ENCODE measurements at regions not wholly inside any gene's neighbourhood (a gene's known extent, or its start where the extent isn't known, plus 50 kb on each side); places are given as distances from the start of the nearest gene placed in this dataset.
"Not testable (repeated sequence)": the region's sequence is repeated elsewhere in the genome, so short reads cannot be mapped to it uniquely, and the experiment has no call there.

- H3K4me2 ChIP-seq (ENCODE audit: control insufficient read depth, extremely low read depth, insufficient read depth, low read depth, low read length); H3K4me1 ChIP-seq (ENCODE audit: control insufficient read depth, extremely low read depth, insufficient read depth, low read length); H3K9me3 ChIP-seq (ENCODE audit: control insufficient read depth, low read depth, low read length); H3K9me1 ChIP-seq (ENCODE audit: control insufficient read depth, extremely low read depth, insufficient read depth, low read length); H3K36me3 ChIP-seq (ENCODE audit: control insufficient read depth in 2 of 2, extremely low read depth in 1 of 2, insufficient read depth in 2 of 2, low read length in 2 of 2); H3K4me3 ChIP-seq (ENCODE audit: control insufficient read depth in 2 of 3, extremely low read depth in 1 of 3, insufficient read depth in 2 of 3, low read depth in 1 of 3, low read length in 3 of 3); H3K9ac ChIP-seq (ENCODE audit: control insufficient read depth, extremely low read depth, insufficient read depth, low read length); H3K79me2 ChIP-seq (ENCODE audit: control insufficient read depth, insufficient read depth, low read length); H3K27ac ChIP-seq (ENCODE audit: control insufficient read depth, insufficient read depth, low read length); H4K20me1 ChIP-seq (ENCODE audit: control insufficient read depth, extremely low read depth, insufficient read depth, low read length); H3K27me3 ChIP-seq (ENCODE audit: control insufficient read depth, extremely low read depth, insufficient read depth, low read length); DNase-seq (ENCODE audit: low read depth, low spot score); FAIRE-seq; dilution Hi-C loops (cut with MboI; ENCODE audit: extremely low pct_ligation_motif_present, low sequenced_read_pairs); H2AFZ ChIP-seq (ENCODE audit: control insufficient read depth, low read length): not testable (repeated sequence)
Observed at GRCh38 chr13:22814433-22814832, 366.3 kb upstream of the SGCG start.

DNA sequence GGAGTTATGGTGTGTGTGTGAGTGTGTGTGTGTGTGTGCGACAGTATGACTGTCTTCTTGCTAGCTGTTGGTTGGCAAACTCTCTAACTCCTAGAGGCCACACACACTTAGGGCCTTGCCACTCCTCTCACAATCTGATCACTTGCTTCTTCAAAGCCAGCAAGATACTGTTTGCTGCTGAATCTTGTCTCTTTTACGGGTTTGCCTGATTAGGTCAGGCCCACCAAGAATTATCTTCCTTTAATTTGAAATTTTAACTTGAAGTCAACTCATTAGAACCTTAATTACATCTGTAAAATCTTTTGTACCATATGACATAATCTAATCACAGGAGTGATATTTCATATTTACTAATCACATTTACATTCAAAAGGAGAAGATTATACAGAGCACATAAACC is 359.2 kb upstream of the SGCG start:
- Histone ChIP-seq H3K9ac (ENCODE audit: control insufficient read depth, extremely low read depth, insufficient read depth, low read length) (no peak overlapping the region), H3K79me2 (ENCODE audit: control insufficient read depth, insufficient read depth, low read length) (no peaks in the 10 kb centered on the region), H2AFZ (ENCODE audit: control insufficient read depth, low read length) (no peak overlapping the region), H3K9me1 (ENCODE audit: control insufficient read depth, extremely low read depth, insufficient read depth, low read length) (no peaks in the 10 kb centered on the region), H4K20me1 (ENCODE audit: control insufficient read depth, extremely low read depth, insufficient read depth, low read length) (no peaks in the 10 kb centered on the region), H3K4me3 (ENCODE audit: control insufficient read depth in 2 of 3, extremely low read depth in 1 of 3, insufficient read depth in 2 of 3, low read depth in 1 of 3, low read length in 3 of 3) (no peak overlapping the region), H3K27me3 (ENCODE audit: control insufficient read depth, extremely low read depth, insufficient read depth, low read length) (no peaks in the 10 kb centered on the region), H3K4me1 (ENCODE audit: control insufficient read depth, extremely low read depth, insufficient read depth, low read length) (no peaks in the 10 kb centered on the region), H3K4me2 (ENCODE audit: control insufficient read depth, extremely low read depth, insufficient read depth, low read depth, low read length) (no peak overlapping the region), H3K9me3 (ENCODE audit: control insufficient read depth, low read depth, low read length) (no peaks in the 10 kb centered on the region), H3K27ac (ENCODE audit: control insufficient read depth, insufficient read depth, low read length) (no peak overlapping the region), H3K36me3 (ENCODE audit: control insufficient read depth in 2 of 2, extremely low read depth in 1 of 2, insufficient read depth in 2 of 2, low read length in 2 of 2) (no peaks in the 10 kb centered on the region)
- no peak for FAIRE-seq
- dilution Hi-C loops (cut with MboI; ENCODE audit: extremely low pct_ligation_motif_present, low sequenced_read_pairs): no loop called here
- TF ChIP-seq CTCF (optimal IDR thresholded peaks at IDR 0.05 in 1 of 3, IDR thresholded peaks at IDR 0.05 in 1 of 3, conservative IDR thresholded peaks at IDR 0.05 in 1 of 3; ENCODE audit: extremely low read depth in 1 of 3, insufficient read depth in 2 of 3, low read length in 3 of 3) (no peak), EZH2 (IDR thresholded peaks at IDR 0.05; ENCODE audit: low read length) (no peak)
- DNase-seq (ENCODE audit: low read depth, low spot score): no peak

- dilution Hi-C loops (cut with MboI; ENCODE audit: extremely low pct_ligation_motif_present, low sequenced_read_pairs): no loop called here
- no peak for FAIRE-seq
- H3K9me1 ChIP-seq (ENCODE audit: control insufficient read depth, extremely low read depth, insufficient read depth, low read length): no peaks in the 10 kb centered on the region
- H3K36me3 ChIP-seq (ENCODE audit: control insufficient read depth in 2 of 2, extremely low read depth in 1 of 2, insufficient read depth in 2 of 2, low read length in 2 of 2): no peaks in the 10 kb centered on the region
- H3K79me2 ChIP-seq (ENCODE audit: control insufficient read depth, insufficient read depth, low read length): no peaks in the 10 kb centered on the region
- no peak overlapping the region for H3K4me3 ChIP-seq (ENCODE audit: control insufficient read depth in 2 of 3, extremely low read depth in 1 of 3, insufficient read depth in 2 of 3, low read depth in 1 of 3, low read length in 3 of 3)
- H3K4me1 ChIP-seq (ENCODE audit: control insufficient read depth, extremely low read depth, insufficient read depth, low read length): no peaks in the 10 kb centered on the region
- H3K4me2 ChIP-seq (ENCODE audit: control insufficient read depth, extremely low read depth, insufficient read depth, low read depth, low read length): no peak overlapping the region
- DNase-seq (ENCODE audit: low read depth, low spot score): no peak
- H3K9me3 ChIP-seq (ENCODE audit: control insufficient read depth, low read depth, low read length): no peaks in the 10 kb centered on the region
- H4K20me1 ChIP-seq (ENCODE audit: control insufficient read depth, extremely low read depth, insufficient read depth, low read length): no peaks in the 10 kb centered on the region
- no peak for TF ChIP-seq EZH2 (IDR thresholded peaks at IDR 0.05; ENCODE audit: low read length)
- no peak for TF ChIP-seq CTCF (optimal IDR thresholded peaks at IDR 0.05 in 1 of 3, IDR thresholded peaks at IDR 0.05 in 1 of 3, conservative IDR thresholded peaks at IDR 0.05 in 1 of 3; ENCODE audit: extremely low read depth in 1 of 3, insufficient read depth in 2 of 3, low read length in 3 of 3)
- H3K9ac ChIP-seq (ENCODE audit: control insufficient read depth, extremely low read depth, insufficient read depth, low read length): no peak overlapping the region
- H2AFZ ChIP-seq (ENCODE audit: control insufficient read depth, low read length): no peak overlapping the region
- no peak overlapping the region for H3K27ac ChIP-seq (ENCODE audit: control insufficient read depth, insufficient read depth, low read length)
- no peaks in the 10 kb centered on the region for H3K27me3 ChIP-seq (ENCODE audit: control insufficient read depth, extremely low read depth, insufficient read depth, low read length)
Observed at GRCh38 chr13:22825186-22825585, 355.6 kb upstream of the SGCG start.

All from keratinocyte (primary cell).